ENCODE measurements at regions not wholly inside any gene's neighbourhood (a gene's known extent, or its start where the extent isn't known, plus 50 kb on each side); places are given as distances from the start of the nearest gene placed in this dataset.

GRCh38 chr2:226655871-226656270 is 143.7 kb downstream of the IRS1 start:
- H3K27ac ChIP-seq: no peak overlapping the region
- H3K4me1 ChIP-seq (ENCODE audit: low read depth): peaks cover 20% of the 10 kb centered on the region
- no peak for DNase-seq (ENCODE audit: low read depth in 1 of 2, low spot score in 1 of 2)
- H3K27me3 ChIP-seq: no peaks in the 10 kb centered on the region
- TF ChIP-seq CTCF (IDR thresholded peaks at IDR 0.05; ENCODE audit: low read depth, low read length): no peak
- no peaks in the 10 kb centered on the region for H3K9me3 ChIP-seq (ENCODE audit: low read depth)
- H3K36me3 ChIP-seq: no peaks in the 10 kb centered on the region
- H3K4me3 ChIP-seq: no peak overlapping the region

GRCh38 chr2:226652983-226653765 is 146.4 kb downstream of the IRS1 start:
- H3K27ac ChIP-seq: no peak overlapping the region

GRCh38 chr2:226652369-226652768 is 147.3 kb downstream of the IRS1 start:
- DNase-seq (ENCODE audit: low read depth in 1 of 2, low spot score in 1 of 2): peak in 1 of 2 donors; percentile 87
- H3K27ac ChIP-seq: no peak overlapping the region
- no peak overlapping the region for H3K4me3 ChIP-seq
- H3K9me3 ChIP-seq (ENCODE audit: low read depth): no peaks in the 10 kb centered on the region
- no peaks in the 10 kb centered on the region for H3K36me3 ChIP-seq
- H3K4me1 ChIP-seq (ENCODE audit: low read depth): peaks cover 14% of the 10 kb centered on the region
- no peak for TF ChIP-seq CTCF (IDR thresholded peaks at IDR 0.05; ENCODE audit: low read depth, low read length)
- H3K27me3 ChIP-seq: no peaks in the 10 kb centered on the region

More at GRCh38 chr2:226652983-226653765, 146.4 kb downstream of the IRS1 start:
- no peak for TF ChIP-seq CTCF (IDR thresholded peaks at IDR 0.05; ENCODE audit: low read depth, low read length)
- peaks cover 14% of the 10 kb centered on the region for H3K4me1 ChIP-seq (ENCODE audit: low read depth)
- no peak overlapping the region for H3K4me3 ChIP-seq
- peak in 1 of 2 donors; percentile 61 for DNase-seq (ENCODE audit: low read depth in 1 of 2, low spot score in 1 of 2)
- no peaks in the 10 kb centered on the region for H3K36me3 ChIP-seq
- H3K27me3 ChIP-seq: no peaks in the 10 kb centered on the region
- H3K9me3 ChIP-seq (ENCODE audit: low read depth): no peaks in the 10 kb centered on the region

GRCh38 chr2:226649871-226650660 is 149.6 kb downstream of the IRS1 start:
- peak in 1 of 2 donors; percentile 98 for DNase-seq (ENCODE audit: low read depth in 1 of 2, low spot score in 1 of 2)
- no peak overlapping the region for H3K4me3 ChIP-seq
- peaks cover 6% of the 10 kb centered on the region for H3K4me1 ChIP-seq (ENCODE audit: low read depth)
- H3K36me3 ChIP-seq: no peaks in the 10 kb centered on the region
- H3K27me3 ChIP-seq: no peaks in the 10 kb centered on the region
- no peak overlapping the region for H3K27ac ChIP-seq
- TF ChIP-seq CTCF (IDR thresholded peaks at IDR 0.05; ENCODE audit: low read depth, low read length): no peak
- no peaks in the 10 kb centered on the region for H3K9me3 ChIP-seq (ENCODE audit: low read depth)

GRCh38 chr2:226649201-226649600 is 150.4 kb downstream of the IRS1 start:
- peaks cover 14% of the 10 kb centered on the region for H3K4me1 ChIP-seq (ENCODE audit: low read depth)
- no peak for DNase-seq (ENCODE audit: low read depth in 1 of 2, low spot score in 1 of 2)
- H3K27ac ChIP-seq: no peak overlapping the region
- no peaks in the 10 kb centered on the region for H3K27me3 ChIP-seq
- H3K4me3 ChIP-seq: no peak overlapping the region
- H3K9me3 ChIP-seq (ENCODE audit: low read depth): no peaks in the 10 kb centered on the region
- no peak for TF ChIP-seq CTCF (IDR thresholded peaks at IDR 0.05; ENCODE audit: low read depth, low read length)
- H3K36me3 ChIP-seq: no peaks in the 10 kb centered on the region

Measured in cardiac muscle cell (in vitro differentiated cells and primary cell).